H1 (cell line): ENCODE measurements at regions not wholly inside any gene's neighbourhood (a gene's known extent, or its start where the extent isn't known, plus 50 kb on each side); places are given as distances from the start of the nearest gene placed in this dataset.

Experiments
- CTCF ChIA-PET: fragments of 300-600 bp; sonication (Branson Sonifier 250); formaldehyde crosslinking; loops from one replicate; lab custom pipeline; 2021; ENCODE audit not compliant: partially characterized antibody; lab: Charles Lee
- POLR2A ChIA-PET: fragments of 300-600 bp; sonication (Branson Sonifier 250); formaldehyde crosslinking; loops from one replicate; lab custom pipeline; 2021; ENCODE audit warnings: inconsistent platforms; ENCODE audit not compliant: partially characterized antibody; lab: Charles Lee
- DNase-seq, 2 experiments: peaks; one replicate each; pipeline versions ENCODE4 v3.0.0 to v3.0.0-alpha.2; 2010 to 2022; ENCODE audit warnings: low spot score in 2 of 2, low read depth in 1 of 2, mixed read lengths in 1 of 2
- FAIRE-seq: peaks from 2 replicates; lab custom pipeline; 2011; peaks lifted over from hg19 to GRCh38; lab: Jason Lieb, UNC
- H2AFZ ChIP-seq: 2 replicates; pipeline ENCODE4 v1.8.1; 2012; ENCODE audit warnings: low read length, inconsistent platforms
- H2AK5ac ChIP-seq: 2 replicates; pipeline ENCODE4 v1.6.1; 2013; ENCODE audit warnings: low read depth, low read length
- H2BK120ac ChIP-seq: replicated peaks from 2 replicates; pipeline ENCODE3; 2013; ENCODE audit warnings: low read depth, low read length, inconsistent platforms
- H2BK12ac ChIP-seq: 2 replicates; pipeline ENCODE4 v1.6.1; 2013; ENCODE audit warnings: low read depth, low read length
- H2BK15ac ChIP-seq: 2 replicates; pipeline ENCODE4 v1.6.1; 2013; ENCODE audit warnings: low read length
- H2BK20ac ChIP-seq: 2 replicates; pipeline ENCODE4 v1.6.1; 2013; ENCODE audit warnings: low read length
- H2BK5ac ChIP-seq: 2 replicates; pipeline ENCODE4 v1.6.1; 2013; ENCODE audit warnings: low read depth, low read length
- H3K14ac ChIP-seq: 2 replicates; pipeline ENCODE4 v1.6.1; 2013; ENCODE audit warnings: inconsistent platforms; ENCODE audit not compliant: insufficient read length
- H3K18ac ChIP-seq: 2 replicates; pipeline ENCODE4 v1.6.1; 2013; ENCODE audit warnings: low read length; ENCODE audit errors: extremely low read depth
- H3K23ac ChIP-seq: 2 replicates; pipeline ENCODE4 v1.6.1; 2013; ENCODE audit warnings: inconsistent platforms; ENCODE audit not compliant: insufficient read length
- H3K23me2 ChIP-seq: 2 replicates; pipeline ENCODE4 v1.6.1; 2013; ENCODE audit warnings: low read depth, low read length
- H3K27ac ChIP-seq: 2 replicates; pipeline ENCODE4 v1.6.1; 2011; ENCODE audit warnings: low read depth, low read length, inconsistent platforms
- H3K27me3 ChIP-seq, 4 experiments: replicated peaks in 1 of 4; 1 replicate in 1 of 4; 2 replicates in 3 of 4; pipeline versions ENCODE4 v1.6.1 to v1.8.1; 2011 to 2013; ENCODE audit warnings: low read length in 3 of 4, mild to moderate bottlenecking in 3 of 4, inconsistent platforms in 2 of 4, mixed read lengths in 2 of 4, moderate library complexity in 1 of 4; ENCODE audit not compliant: control insufficient read depth in 3 of 4, insufficient read depth in 3 of 4; ENCODE audit errors: extremely low read depth in 1 of 4
- H3K36me3 ChIP-seq, 4 experiments: 2 replicates each; pipeline versions ENCODE4 v1.6.1 to v1.8.1; 2011 to 2013; ENCODE audit warnings: mild to moderate bottlenecking in 4 of 4, low read length in 3 of 4, moderate library complexity in 2 of 4, control low read depth in 1 of 4, inconsistent platforms in 1 of 4; ENCODE audit not compliant: insufficient read depth in 4 of 4, control insufficient read depth in 2 of 4
- H3K4ac ChIP-seq: replicated peaks from 2 replicates; pipeline ENCODE3; 2013; ENCODE audit warnings: low read length, low read depth, mixed read lengths, inconsistent platforms; ENCODE audit not compliant: insufficient read length
- H3K4me1 ChIP-seq, 4 experiments: replicated peaks in 1 of 4; 1 replicate in 1 of 4; 2 replicates in 3 of 4; pipeline versions ENCODE4 v1.6.1 to v1.8.1; 2011 to 2013; ENCODE audit warnings: low read length in 3 of 4, inconsistent platforms in 2 of 4, mixed read lengths in 1 of 4; ENCODE audit not compliant: insufficient read depth in 4 of 4, control insufficient read depth in 3 of 4
- H3K4me2 ChIP-seq, 2 experiments: 2 replicates each; pipeline versions ENCODE4 v1.6.1 to v1.8.1; 2011 to 2013; ENCODE audit warnings: low read depth in 2 of 2, low read length in 2 of 2, control low read depth in 1 of 2, inconsistent platforms in 1 of 2, mild to moderate bottlenecking in 1 of 2; ENCODE audit not compliant: insufficient read depth in 1 of 2
- H3K4me3 ChIP-seq, 4 experiments: fragments of 200-600, 300-600 bp in 1 of 4; sonication (generic), shearing (Covaris generic), sonication (Bioruptor Twin) in 1 of 4; 2 replicates each; pipeline versions ENCODE4 v1.5.1 to v1.8.1; 2011 to 2016; ENCODE audit warnings: low read length in 4 of 4, low read depth in 3 of 4, control low read depth in 2 of 4, inconsistent platforms in 2 of 4, mild to moderate bottlenecking in 2 of 4, mixed read lengths in 1 of 4, moderate library complexity in 1 of 4; ENCODE audit not compliant: insufficient read depth in 2 of 4; ENCODE audit errors: extremely low read depth in 1 of 4
- H3K56ac ChIP-seq: replicated peaks from 2 replicates; pipeline ENCODE3; 2013; ENCODE audit warnings: low read depth, mild to moderate bottlenecking, mixed read lengths, low read length, inconsistent platforms; ENCODE audit not compliant: insufficient read length
- H3K79me1 ChIP-seq: 2 replicates; pipeline ENCODE4 v1.6.1; 2013; ENCODE audit warnings: low read depth, low read length, control low read depth
- H3K79me2 ChIP-seq, 2 experiments: 2 replicates each; pipeline versions ENCODE4 v1.6.1 to v1.8.1; 2012 to 2013; ENCODE audit warnings: low read length in 2 of 2, mild to moderate bottlenecking in 2 of 2, inconsistent platforms in 1 of 2; ENCODE audit not compliant: insufficient read depth in 2 of 2, control insufficient read depth in 1 of 2
- H3K9ac ChIP-seq, 4 experiments: replicated peaks in 1 of 4; 1 replicate in 1 of 4; 2 replicates in 3 of 4; pipeline versions ENCODE4 v1.6.1 to v1.8.1; 2011 to 2013; ENCODE audit warnings: low read depth in 3 of 4, low read length in 3 of 4, control low read depth in 2 of 4, mild to moderate bottlenecking in 2 of 4, moderate library complexity in 2 of 4, inconsistent platforms in 1 of 4; ENCODE audit errors: extremely low read depth in 1 of 4
- H3K9me3 ChIP-seq, 2 experiments: 2 replicates each; pipeline versions ENCODE4 v1.6.1 to v1.8.1; 2012 to 2013; ENCODE audit warnings: mild to moderate bottlenecking in 2 of 2, moderate library complexity in 2 of 2, control low read depth in 1 of 2, inconsistent platforms in 1 of 2, low read depth in 1 of 2, low read length in 1 of 2, mixed read lengths in 1 of 2; ENCODE audit not compliant: insufficient read depth in 2 of 2
- H4K20me1 ChIP-seq, 2 experiments: replicated peaks in 1 of 2; 2 replicates each; pipeline versions ENCODE3 to v1.8.1; 2011 to 2013; ENCODE audit warnings: inconsistent platforms in 2 of 2, low read length in 2 of 2, mild to moderate bottlenecking in 1 of 2; ENCODE audit not compliant: insufficient read depth in 2 of 2, control insufficient read depth in 1 of 2
- H4K5ac ChIP-seq: 2 replicates; pipeline ENCODE4 v1.6.1; 2013; ENCODE audit warnings: low read length, low read depth, mixed read lengths, inconsistent platforms; ENCODE audit not compliant: insufficient read length
- H4K8ac ChIP-seq: 2 replicates; pipeline ENCODE4 v1.8.0; 2013; ENCODE audit warnings: mild to moderate bottlenecking, moderate library complexity, low read length, inconsistent platforms; ENCODE audit not compliant: insufficient read depth; ENCODE audit errors: extremely low read depth
- H4K91ac ChIP-seq: replicated peaks from 2 replicates; pipeline ENCODE3; 2013; ENCODE audit warnings: low read length, mixed read lengths, inconsistent platforms; ENCODE audit not compliant: insufficient read length
- MAFK ChIP-seq: IDR thresholded peaks from 2 replicates; pipeline ENCODE4 v1.6.1; 2012; ENCODE audit warnings: low read depth, mild to moderate bottlenecking, improper control_type of control experiment, low read length
- RAD21 ChIP-seq, 2 experiments: IDR thresholded peaks in 1 of 2; conservative IDR thresholded peaks in 1 of 2; 2 replicates each; pipeline ENCODE4 v1.6.1; 2011; ENCODE audit warnings: low read depth in 2 of 2, low read length in 2 of 2, improper control_type of control experiment in 1 of 2, inconsistent platforms in 1 of 2, mild to moderate bottlenecking in 1 of 2, moderate library complexity in 1 of 2
- WGBS, 2 experiments: shearing (Covaris generic) in 1 of 2; methylation state at CpG; one replicate each; pipeline versions ENCODE4 v1.1.6 to v1.1.7; 2013 to 2015; ENCODE audit warnings: low lambda C conversion rate in 2 of 2, mixed read lengths in 2 of 2, inconsistent platforms in 1 of 2, low coverage in 1 of 2, missing lambda C conversion rate in 1 of 2; ENCODE audit not compliant: insufficient replicate concordance in 2 of 2, insufficient coverage in 1 of 2, insufficient read length in 1 of 2; ENCODE audit errors: extremely low coverage in 1 of 2, missing lambda C conversion rate in 1 of 2; 5-methylcytosine and 5-hydroxymethylcytosine counted together

DNA sequence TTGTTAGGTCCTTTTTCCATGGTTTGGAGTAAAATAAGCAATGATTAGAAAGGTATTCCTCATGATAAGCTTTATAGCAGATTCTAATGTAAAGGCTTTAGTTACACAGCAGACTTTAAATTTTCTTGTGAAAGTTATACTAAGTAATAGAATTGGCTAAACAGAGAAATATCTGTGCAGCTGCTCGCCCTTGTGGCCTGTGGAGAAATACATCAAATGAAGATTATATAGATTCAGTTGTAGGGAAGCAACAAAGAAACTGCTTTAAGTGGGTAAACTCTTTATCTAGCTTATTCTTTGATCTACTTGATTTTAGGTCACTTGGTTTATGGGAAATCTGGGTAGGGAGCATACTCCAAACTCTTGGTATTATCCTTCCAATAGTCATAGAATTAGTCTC, 1269.7 kb upstream of the SPRY2 start:
- Histone ChIP-seq H3K23me2 (no peaks in the 10 kb centered on the region), H3K27me3 (no peaks in the 10 kb centered on the region), H3K4ac (no peak overlapping the region), H4K20me1 (no peaks in the 10 kb centered on the region), H2BK20ac (no peak overlapping the region), H2BK12ac (no peak overlapping the region), H3K36me3 (no peaks in the 10 kb centered on the region; a peak in 1 of 8 replicates), H3K9ac (no peak overlapping the region), H4K91ac (no peak overlapping the region), H3K18ac (no peak overlapping the region), H3K56ac (no peak overlapping the region), H2BK15ac (no peak overlapping the region), H3K79me1 (no peaks in the 10 kb centered on the region), H3K27ac (no peak overlapping the region), H3K4me2 (no peak overlapping the region), H2BK120ac (no peak overlapping the region), H2BK5ac (no peak overlapping the region), H3K4me1 (no peaks in the 10 kb centered on the region), H3K14ac (no peak overlapping the region), H3K9me3 (no peaks in the 10 kb centered on the region; a peak in 1 of 4 replicates), H3K79me2 (no peaks in the 10 kb centered on the region), H3K23ac (no peak overlapping the region), H3K4me3 (no peak overlapping the region), H4K8ac (no peak overlapping the region), H2AK5ac (no peak overlapping the region), H2AFZ (no peak overlapping the region), H4K5ac (no peak overlapping the region)
- 92% methylated on average over 1 of the region's 1 CpG; no CpG with 5 or more reads in 1 of the 2 experiments for WGBS, 2 experiments
- CTCF ChIA-PET: no interaction called here
- no peak for FAIRE-seq
- POLR2A ChIA-PET: no interaction called here
- peak in 1 of 2 experiments; percentile 21; a peak in 2 of 4 replicates for TF ChIP-seq RAD21 (IDR thresholded peaks at IDR 0.05 in 1 of 2, conservative IDR thresholded peaks at IDR 0.05 in 1 of 2; ENCODE audit: low read depth in 2 of 2, low read length in 2 of 2)
- no peak for TF ChIP-seq MAFK
- no peak for DNase-seq
